HS-27A (cell line): ENCODE measurements at regions not wholly inside any gene's neighbourhood (a gene's known extent, or its start where the extent isn't known, plus 50 kb on each side); places are given as distances from the start of the nearest gene placed in this dataset.
A peak's percentile ranks its signal among the peaks of the same experiment; 100 is the strongest.

ENCODE experiments used
- DNase-seq: peaks from one replicate; pipeline ENCODE4 v3.0.0-alpha.2; 2012; ENCODE audit warnings: low read depth, missing footprints

DNA sequence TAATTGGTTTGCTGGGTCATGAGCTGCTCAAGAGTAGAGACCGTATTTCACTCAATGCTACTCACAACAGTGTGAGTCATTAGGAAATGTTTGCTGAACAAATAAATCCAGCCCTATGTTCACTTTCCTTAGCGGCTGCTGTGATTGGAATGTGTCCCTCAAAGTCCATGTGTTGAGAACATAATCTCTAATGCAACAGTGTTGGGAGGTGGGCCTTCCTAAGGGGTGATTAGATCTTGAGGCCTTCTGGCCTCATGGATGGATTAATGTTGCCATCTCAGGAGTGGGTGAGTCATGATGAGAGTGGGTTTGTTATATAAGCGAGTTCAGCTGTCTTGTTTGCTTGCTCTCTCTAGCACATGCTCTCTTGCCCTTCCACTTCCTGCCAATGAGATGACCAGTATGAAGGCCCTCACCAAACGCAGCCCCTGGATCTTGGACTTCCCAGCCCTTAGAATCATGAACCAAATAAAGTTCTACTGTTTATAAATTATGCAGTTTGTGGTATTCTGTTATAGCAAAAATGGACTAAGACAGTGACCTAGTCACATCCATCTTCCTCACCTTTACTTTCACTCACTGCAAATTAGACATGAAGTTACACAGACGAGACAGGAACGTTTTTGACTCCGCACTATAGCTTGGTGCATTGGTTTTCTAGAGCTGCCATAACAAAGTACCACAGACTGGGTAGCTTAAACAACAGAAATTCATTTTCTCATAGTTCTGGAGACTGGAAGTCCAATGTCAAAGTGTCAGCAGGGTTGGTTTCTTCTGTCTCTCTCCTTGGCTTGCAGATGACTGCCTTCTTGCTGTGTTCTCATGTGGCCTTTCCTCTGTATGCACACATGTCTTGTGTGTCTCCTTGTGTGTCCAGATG, 50.9 kb upstream of the FAM169A start:
- peak; percentile 35 for DNase-seq
